ENCODE measurements at regions not wholly inside any gene's neighbourhood (a gene's known extent, or its start where the extent isn't known, plus 50 kb on each side); places are given as distances from the start of the nearest gene placed in this dataset.

GRCh38 chr15:101543926-101544612 is 54.6 kb upstream of the PCSK6 start:
- H3K79me2 ChIP-seq (replicated peaks; ENCODE audit: insufficient read depth): no peaks in the 10 kb centered on the region
- Mint-ChIP-seq H3K4me1 (no peaks in the 10 kb centered on the region), H3K4me3 (no peak overlapping the region), H3K36me3 (ENCODE audit: low read depth) (peaks cover 4% of the 10 kb centered on the region; the same call in 1 of the 3 replicates), H3K9me3 (peaks cover 11% of the 10 kb centered on the region; the same call in 2 of the 3 replicates), H3K27me3 (ENCODE audit: insufficient read depth, low read depth, poor library complexity) (peaks cover 15% of the 10 kb centered on the region), H3K27ac (no peak overlapping the region)
- no peak for TF ChIP-seq STAT1 (IDR thresholded peaks at IDR 0.05; ENCODE audit: unreplicated experiment)
- TF ChIP-seq EZH2phosphoT487 (IDR thresholded peaks at IDR 0.05; ENCODE audit: unreplicated experiment): no peak
- TF ChIP-seq ZNF331 (CRISPR knock-in tag; IDR thresholded peaks at IDR 0.05; ENCODE audit: low read depth): no peak
- TF ChIP-seq EZH2 (IDR thresholded peaks at IDR 0.05; ENCODE audit: low read depth, unreplicated experiment): no peak
- TF ChIP-seq NANOG (IDR thresholded peaks at IDR 0.05; ENCODE audit: borderline replicate concordance): no peak
- TF ChIP-seq ZNF114 (CRISPR knock-in tag; IDR thresholded peaks at IDR 0.05): no peak
- no peak for TF ChIP-seq CTCF (conservative IDR thresholded peaks at IDR 0.05; ENCODE audit: low read depth in 2 of 2)
- TF ChIP-seq ETS1 (IDR thresholded peaks at IDR 0.05): no peak
- TF ChIP-seq CREB1 (CRISPR knock-in tag; IDR thresholded peaks at IDR 0.05; ENCODE audit: low read depth): no peak
- no peaks in the 10 kb centered on the region for H3K4me1 ChIP-seq (ENCODE audit: insufficient read depth)
- H2AFZ ChIP-seq: no peak overlapping the region
- H3K9me2 ChIP-seq (ENCODE audit: insufficient read depth): no peaks in the 10 kb centered on the region
- H3K36me3 ChIP-seq (ENCODE audit: insufficient read depth): no peaks in the 10 kb centered on the region
- no peak overlapping the region for H3K4me2 ChIP-seq
- 0 out of 2 replicates have a peak, but pooled peaks cover 2% of the 10 kb centered on the region for H4K20me1 ChIP-seq (replicated peaks; ENCODE audit: insufficient read depth)
- no peaks in the 10 kb centered on the region for H3F3A ChIP-seq (replicated peaks; ENCODE audit: low read depth)
- no peak overlapping the region for H3K4me3 ChIP-seq
- ATAC-seq (no peak), DNase-seq (ENCODE audit: low spot score) (no peak)
- no peak overlapping the region for H3K27ac ChIP-seq (ENCODE audit: low read depth)
- H3K27me3 ChIP-seq (ENCODE audit: insufficient read depth): no peaks in the 10 kb centered on the region

GRCh38 chr15:101543431-101543830 is 53.9 kb upstream of the PCSK6 start:
- no peak overlapping the region for H3K27ac ChIP-seq (ENCODE audit: low read depth)
- peaks cover 14% of the 10 kb centered on the region for H3K27me3 Mint-ChIP-seq (ENCODE audit: insufficient read depth, low read depth, poor library complexity)
- H3K27ac Mint-ChIP-seq: no peak overlapping the region
- H3K36me3 ChIP-seq (ENCODE audit: insufficient read depth): no peaks in the 10 kb centered on the region
- no peaks in the 10 kb centered on the region for H3K79me2 ChIP-seq (replicated peaks; ENCODE audit: insufficient read depth)
- no peaks in the 10 kb centered on the region for H3K27me3 ChIP-seq (ENCODE audit: insufficient read depth)
- no peaks in the 10 kb centered on the region for H3K4me1 Mint-ChIP-seq
- no peaks in the 10 kb centered on the region for H3K4me1 ChIP-seq (ENCODE audit: insufficient read depth)
- H2AFZ ChIP-seq: no peak overlapping the region
- H3K4me2 ChIP-seq: no peak overlapping the region
- TF ChIP-seq ZNF114 (CRISPR knock-in tag; IDR thresholded peaks at IDR 0.05) (no peak), ETS1 (IDR thresholded peaks at IDR 0.05) (no peak), NANOG (IDR thresholded peaks at IDR 0.05; ENCODE audit: borderline replicate concordance) (no peak), ZNF462 (CRISPR knock-in tag; IDR thresholded peaks at IDR 0.05) (no peak), EZH2phosphoT487 (IDR thresholded peaks at IDR 0.05; ENCODE audit: unreplicated experiment) (no peak)
- no peak overlapping the region for H3K4me3 Mint-ChIP-seq
- peaks cover 4% of the 10 kb centered on the region; the same call in 1 of the 3 replicates for H3K36me3 Mint-ChIP-seq (ENCODE audit: low read depth)
- no peak overlapping the region for H3K4me3 ChIP-seq
- no peaks in the 10 kb centered on the region for H3K9me2 ChIP-seq (ENCODE audit: insufficient read depth)
- H3F3A ChIP-seq (replicated peaks; ENCODE audit: low read depth): no peaks in the 10 kb centered on the region
- H3K9me3 Mint-ChIP-seq: peaks cover 11% of the 10 kb centered on the region; the same call in 2 of the 3 replicates
- ATAC-seq (no peak), DNase-seq (ENCODE audit: low spot score) (no peak)
- 0 out of 2 replicates have a peak, but pooled peaks cover 2% of the 10 kb centered on the region for H4K20me1 ChIP-seq (replicated peaks; ENCODE audit: insufficient read depth)

Measured in GM23338 (cell line).